GM18873 (cell line): ENCODE measurements at regions not wholly inside any gene's neighbourhood (a gene's known extent, or its start where the extent isn't known, plus 50 kb on each side); places are given as distances from the start of the nearest gene placed in this dataset.

ENCODE experiments used
- ATAC-seq: cut with Tn5 transposase; IDR thresholded peaks from one replicate; pipeline ENCODE4 v1.9.1; 2021; ENCODE audit warnings: mild to moderate bottlenecking, moderate library complexity, moderate number of reproducible peaks; ENCODE audit not compliant: unreplicated experiment, low FRiP score

DNA sequence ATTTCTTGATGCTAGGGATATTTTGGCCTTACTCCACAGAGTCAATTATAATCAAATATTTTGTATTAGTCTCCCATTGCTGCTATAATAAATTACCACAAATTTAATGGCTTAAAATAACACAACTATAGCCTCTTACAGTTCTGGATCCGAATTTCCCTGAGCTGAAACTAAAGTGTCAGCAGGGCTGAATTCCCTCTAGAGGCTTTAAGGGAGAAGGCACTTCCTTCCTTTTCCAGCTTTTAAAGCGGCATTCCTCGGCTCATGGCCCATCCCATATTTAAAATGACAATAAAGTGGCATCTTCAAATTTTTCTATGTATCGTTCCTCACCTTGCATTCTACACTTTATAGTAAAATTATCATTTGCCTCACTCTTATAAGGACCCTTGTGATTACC is 421.4 kb upstream of the ZWINT start:
- no peak for ATAC-seq

GRCh38 chr10:56771343-56771742 is 410.3 kb upstream of the ZWINT start:
- no peak for ATAC-seq

GRCh38 chr10:56763090-56763489 is 402.0 kb upstream of the ZWINT start:
- no peak for ATAC-seq

- no peak for ATAC-seq
Observed at GRCh38 chr10:56745490-56745889, 384.4 kb upstream of the ZWINT start.

DNA sequence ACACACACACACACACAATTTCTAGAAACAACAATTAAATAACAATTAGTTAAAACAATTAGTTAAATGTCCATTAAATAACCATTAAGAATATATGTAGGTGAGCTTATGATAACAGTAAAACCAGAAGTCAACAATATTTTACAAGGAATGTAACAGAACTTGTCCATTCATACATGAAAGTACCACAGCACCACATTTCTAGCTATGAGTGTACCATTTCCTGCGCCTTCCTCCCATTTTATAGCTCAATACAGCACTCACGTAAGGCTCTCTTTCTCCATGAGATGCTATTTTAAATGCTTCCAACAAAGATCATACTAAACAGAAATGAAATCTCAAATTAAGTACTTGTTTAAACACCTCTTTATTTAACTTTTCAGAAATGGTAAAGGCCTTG is 367.3 kb upstream of the ZWINT start:
- ATAC-seq = no peak

DNA sequence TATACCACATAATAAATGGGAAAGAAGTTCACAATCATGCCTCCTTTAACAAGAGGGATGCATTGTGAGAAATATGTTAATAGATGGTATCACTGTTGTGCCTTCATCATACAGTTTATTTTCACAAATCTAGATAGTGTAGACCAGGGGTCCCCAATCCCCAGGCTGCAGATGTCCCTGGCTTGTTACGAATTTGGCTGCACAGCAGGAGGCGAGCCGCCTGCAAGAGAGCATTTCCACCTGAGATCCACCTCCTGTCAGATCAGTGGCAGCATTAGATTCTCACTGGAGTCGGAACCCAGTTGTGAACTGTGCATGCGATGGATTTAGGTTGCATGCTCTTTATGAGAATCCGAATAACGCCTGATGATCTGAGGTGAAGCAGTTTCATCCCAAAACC is 361.9 kb upstream of the ZWINT start:
- ATAC-seq = no peak

DNA sequence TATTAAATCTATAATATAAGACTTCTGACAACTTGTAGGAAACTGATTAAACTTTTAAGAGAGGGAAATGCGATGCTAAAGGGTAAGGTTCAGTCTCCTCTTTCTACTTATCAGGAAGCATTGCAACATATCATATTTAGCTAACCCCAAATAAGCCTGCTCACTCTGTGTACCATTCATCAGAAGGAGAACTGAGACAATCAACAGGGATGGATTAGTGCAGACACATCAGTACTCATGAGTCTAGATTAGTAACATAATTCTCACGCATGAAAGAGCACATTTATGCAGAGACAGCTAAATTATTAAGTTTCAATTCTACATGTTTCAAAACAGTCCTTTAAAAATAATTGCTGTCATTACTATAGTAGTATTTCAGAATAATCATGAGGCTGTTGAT is 354.2 kb upstream of the ZWINT start:
- no peak for ATAC-seq

DNA sequence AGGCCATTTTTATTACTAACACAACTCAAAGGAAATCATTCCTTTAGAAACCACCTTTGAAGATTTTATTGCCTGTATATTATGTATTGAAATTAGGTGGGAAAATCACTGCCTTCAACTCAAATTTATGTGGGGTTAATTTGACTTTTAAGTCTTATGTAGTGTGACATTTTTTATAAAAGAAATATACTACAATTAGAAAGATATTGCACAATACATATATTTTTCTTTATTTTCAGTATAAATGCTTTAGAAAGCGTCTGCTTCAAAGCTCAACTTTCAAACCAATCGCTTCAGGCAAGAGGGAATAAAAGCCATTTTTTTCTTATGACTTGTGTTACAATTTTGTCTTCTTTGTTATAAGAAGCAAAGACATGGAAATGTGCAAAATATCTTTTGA is 337.4 kb upstream of the ZWINT start:
- ATAC-seq = no peak

DNA sequence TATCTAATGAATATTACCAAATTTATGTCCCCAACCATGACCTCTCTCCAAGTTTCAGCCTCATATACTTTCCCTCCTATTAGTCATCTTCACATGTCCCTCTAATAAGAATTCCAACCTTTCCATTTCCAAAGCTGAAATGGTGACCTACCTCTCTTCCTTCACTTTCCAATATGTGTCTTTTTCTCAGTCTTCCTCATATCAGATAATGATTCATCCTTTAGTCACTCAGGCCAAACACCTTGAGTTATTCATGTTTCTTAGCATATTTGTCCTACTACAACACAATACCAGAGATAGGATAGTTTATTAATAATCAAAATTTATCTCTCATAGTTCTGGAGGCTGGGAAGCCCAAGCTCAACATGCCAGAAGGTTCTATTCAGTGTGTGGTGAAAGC is 318.5 kb upstream of the ZWINT start:
- no peak for ATAC-seq

DNA sequence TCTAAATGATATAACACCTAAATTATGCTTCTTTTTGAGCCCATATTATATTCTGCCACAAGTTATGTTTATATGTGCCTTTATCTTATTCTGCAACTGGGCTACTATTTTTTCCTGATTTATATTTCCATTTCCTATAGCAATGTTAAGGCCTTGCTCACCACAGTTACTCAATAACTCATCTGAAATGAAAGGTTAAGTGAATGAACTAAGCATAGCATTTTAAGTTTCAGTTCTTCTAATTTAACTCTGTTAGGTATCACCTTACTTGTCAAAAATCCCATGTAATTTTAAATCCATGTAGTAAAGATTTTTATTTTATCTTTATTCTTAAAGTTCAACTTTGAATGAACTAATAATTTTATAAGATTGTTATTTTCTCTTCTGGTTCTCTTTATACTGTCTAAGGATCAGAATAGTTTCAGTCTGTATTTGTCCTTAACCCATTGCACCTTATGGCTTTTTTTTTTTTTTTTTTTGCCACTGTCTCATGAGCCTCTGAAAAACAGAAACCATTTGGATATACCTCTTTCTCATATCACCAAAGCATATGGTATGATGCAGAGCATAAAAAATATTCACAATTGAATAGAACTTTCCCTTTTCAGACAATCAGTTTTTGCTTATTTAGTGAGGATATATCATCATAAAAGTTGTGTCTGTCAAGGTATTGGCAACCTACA is 301.8 kb upstream of the ZWINT start:
- ATAC-seq = peak; percentile 83

- no peak for ATAC-seq
Observed at GRCh38 chr10:56653289-56653688, 292.2 kb upstream of the ZWINT start.

- ATAC-seq = no peak
Observed at GRCh38 chr10:56646329-56647111, 285.5 kb upstream of the ZWINT start.

- peak; percentile 98 for ATAC-seq
Observed at GRCh38 chr10:56633876-56634452, 272.9 kb upstream of the ZWINT start.

DNA sequence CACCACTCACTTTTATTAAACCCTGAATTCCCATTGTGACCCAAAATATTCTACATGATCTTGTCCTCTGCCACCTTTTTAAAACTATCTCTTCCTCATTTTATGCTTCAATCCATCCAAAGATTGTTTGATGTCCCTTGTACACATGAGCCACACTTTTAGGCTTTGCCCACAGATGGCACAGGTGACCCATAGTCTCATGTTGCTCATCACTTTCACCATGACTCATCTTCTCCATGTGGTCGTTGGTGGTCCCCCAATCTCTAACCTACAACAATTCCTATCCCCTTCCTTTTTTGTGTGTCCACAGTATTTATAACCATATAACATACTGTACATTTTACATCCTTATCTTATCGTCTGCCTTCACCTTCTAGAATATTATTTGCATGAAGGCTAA is 271.5 kb upstream of the ZWINT start:
- no peak for ATAC-seq

DNA sequence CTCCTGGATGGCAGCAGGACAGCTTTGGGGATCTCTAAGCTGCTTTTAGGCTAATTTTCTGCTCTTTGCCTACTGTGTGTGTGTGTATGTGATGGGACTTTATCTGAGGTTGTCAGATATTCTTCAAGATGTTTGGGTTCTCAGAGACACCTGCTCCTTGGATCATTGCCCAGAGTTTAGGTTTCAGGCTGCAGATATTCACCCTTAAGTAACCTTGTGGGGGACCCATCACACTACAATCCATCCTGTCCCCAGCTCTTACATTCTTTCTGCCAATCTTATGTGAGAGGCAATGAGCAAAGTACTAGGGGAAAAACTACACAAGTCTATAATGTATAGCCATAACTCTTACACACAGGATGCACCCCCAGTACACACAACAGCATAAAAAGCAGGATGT is 263.0 kb upstream of the ZWINT start:
- ATAC-seq = no peak

GRCh38 chr10:56623064-56623463 is 262.0 kb upstream of the ZWINT start:
- ATAC-seq = no peak

- ATAC-seq = peak; percentile 68
Observed at GRCh38 chr10:56622335-56622973, 261.4 kb upstream of the ZWINT start.

DNA sequence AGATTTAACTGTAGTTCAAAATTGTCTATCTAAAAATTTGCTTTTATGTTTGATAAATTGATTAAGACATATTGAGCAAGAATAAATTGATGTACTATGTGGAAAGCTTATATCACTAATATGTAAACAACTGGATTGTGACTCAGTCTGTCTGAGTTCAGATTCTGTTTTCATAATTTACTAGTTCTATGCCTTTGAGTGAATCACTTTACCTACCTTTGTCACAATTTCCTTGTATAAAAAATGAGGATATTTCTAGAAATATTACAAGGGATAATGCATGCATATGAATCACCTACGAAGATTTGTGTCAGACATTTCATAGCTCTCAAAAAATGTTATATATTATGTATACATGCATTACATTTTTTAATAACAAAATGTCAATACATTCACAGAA is 245.1 kb upstream of the ZWINT start:
- no peak for ATAC-seq

DNA sequence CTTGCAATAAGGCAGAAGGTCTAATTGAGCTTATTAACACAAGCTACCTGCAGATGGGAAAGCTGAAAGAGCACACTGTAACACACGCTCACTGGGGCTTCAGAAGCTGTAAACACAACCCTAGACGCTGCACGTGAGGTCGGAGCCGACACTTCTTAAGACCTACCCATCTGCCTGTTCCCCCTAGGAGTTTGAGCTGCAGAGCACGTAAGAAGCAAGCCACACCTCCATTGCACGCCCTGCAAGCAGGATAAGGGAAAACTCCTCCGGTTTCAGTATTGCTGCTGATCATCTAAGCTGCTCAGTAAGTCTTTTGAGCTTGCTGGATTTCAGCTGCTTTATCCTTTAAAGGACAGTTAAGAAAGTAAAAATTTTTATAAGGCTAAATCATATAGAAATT is 244.0 kb upstream of the ZWINT start:
- ATAC-seq = no peak

- no peak for ATAC-seq
Observed at GRCh38 chr10:56604624-56605023, 243.6 kb upstream of the ZWINT start.

- ATAC-seq = no peak
Observed at GRCh38 chr10:56599201-56599600, 238.1 kb upstream of the ZWINT start.
